Adipocyte (in vitro differentiated cells): ENCODE measurements at regions not wholly inside any gene's neighbourhood (a gene's known extent, or its start where the extent isn't known, plus 50 kb on each side); places are given as distances from the start of the nearest gene placed in this dataset.
"Not testable (repeated sequence)": the region's sequence is repeated elsewhere in the genome, so short reads cannot be mapped to it uniquely, and the experiment has no call there.

Experiments used
- DNase-seq: peaks from one replicate; pipeline ENCODE4 v3.0.0-alpha.2; 2015; ENCODE audit warnings: low read depth
- H3K27me3 ChIP-seq: replicated peaks from 2 replicates; pipeline ENCODE4 v1.7.0; 2013; ENCODE audit warnings: mild to moderate bottlenecking, low read length, moderate library complexity; ENCODE audit not compliant: control insufficient read depth, insufficient read depth
- H3K36me3 ChIP-seq: 2 replicates; pipeline ENCODE4 v1.7.0; 2013; ENCODE audit warnings: low read length, mild to moderate bottlenecking, moderate library complexity; ENCODE audit not compliant: control insufficient read depth, insufficient read depth, severe bottlenecking
- H3K4me1 ChIP-seq: 2 replicates; pipeline ENCODE4 v1.7.0; 2013; ENCODE audit warnings: mild to moderate bottlenecking, low read length, moderate library complexity; ENCODE audit not compliant: control insufficient read depth, insufficient read depth
- H3K4me3 ChIP-seq: 2 replicates; pipeline ENCODE4 v1.7.0; 2013; ENCODE audit warnings: mild to moderate bottlenecking, low read length, moderate library complexity
- H3K9ac ChIP-seq: 2 replicates; pipeline ENCODE4 v1.7.0; 2013; ENCODE audit warnings: mild to moderate bottlenecking, low read length, moderate library complexity
- H3K9me3 ChIP-seq: 2 replicates; pipeline ENCODE4 v1.7.0; 2013; ENCODE audit warnings: mild to moderate bottlenecking, low read length, moderate library complexity; ENCODE audit not compliant: control insufficient read depth

DNA sequence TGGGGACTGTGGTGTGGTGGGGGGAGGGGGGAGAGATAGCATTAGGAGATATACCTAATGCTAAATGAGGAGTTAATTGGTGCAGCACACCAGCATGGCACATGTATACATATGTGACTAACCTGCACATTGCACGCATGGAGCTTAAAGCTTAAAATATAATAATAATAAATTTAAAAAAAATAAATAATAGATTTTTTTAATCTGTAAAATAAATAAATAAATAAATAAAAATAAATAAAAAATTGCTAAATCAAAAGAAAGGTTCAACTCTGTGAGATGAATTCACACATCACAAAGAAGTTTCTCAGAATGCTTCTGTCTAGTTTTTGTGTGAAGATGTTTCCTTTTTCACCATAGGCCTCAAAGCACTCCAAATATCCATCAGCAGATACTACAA, 1793.7 kb downstream of the UQCRFS1 start:
- H3K4me1 ChIP-seq, H3K9ac ChIP-seq, H3K4me3 ChIP-seq, H3K27me3 ChIP-seq, DNase-seq, H3K36me3 ChIP-seq: not testable (repeated sequence)
- peaks cover 15% of the 10 kb centered on the region for H3K9me3 ChIP-seq

DNA sequence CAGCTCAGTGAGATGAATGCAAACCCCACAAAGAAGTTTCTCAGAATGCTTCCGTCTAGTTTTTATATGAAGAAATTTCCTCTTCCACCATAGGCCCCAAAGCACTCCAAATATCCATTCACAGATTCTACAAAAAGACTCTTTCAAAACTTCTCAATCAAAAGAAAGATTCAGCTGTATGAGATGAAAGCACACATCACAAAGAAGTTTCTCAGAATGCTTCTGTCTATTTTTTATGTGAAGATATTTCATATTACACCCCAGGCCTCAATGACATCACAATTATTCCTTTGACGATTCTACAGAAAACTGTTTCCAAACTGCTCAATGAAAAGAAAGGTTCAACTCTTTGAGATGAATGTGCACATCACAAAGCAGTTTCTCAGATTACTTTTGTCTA, 1819.4 kb downstream of the UQCRFS1 start:
- H3K4me3 ChIP-seq, result no peak overlapping the region
- no peaks in the 10 kb centered on the region for H3K36me3 ChIP-seq
- no peaks in the 10 kb centered on the region for H3K27me3 ChIP-seq
- DNase-seq, result no peak
- H3K9me3 ChIP-seq, result peaks cover 39% of the 10 kb centered on the region
- no peaks in the 10 kb centered on the region for H3K4me1 ChIP-seq
- no peak overlapping the region for H3K9ac ChIP-seq

DNA sequence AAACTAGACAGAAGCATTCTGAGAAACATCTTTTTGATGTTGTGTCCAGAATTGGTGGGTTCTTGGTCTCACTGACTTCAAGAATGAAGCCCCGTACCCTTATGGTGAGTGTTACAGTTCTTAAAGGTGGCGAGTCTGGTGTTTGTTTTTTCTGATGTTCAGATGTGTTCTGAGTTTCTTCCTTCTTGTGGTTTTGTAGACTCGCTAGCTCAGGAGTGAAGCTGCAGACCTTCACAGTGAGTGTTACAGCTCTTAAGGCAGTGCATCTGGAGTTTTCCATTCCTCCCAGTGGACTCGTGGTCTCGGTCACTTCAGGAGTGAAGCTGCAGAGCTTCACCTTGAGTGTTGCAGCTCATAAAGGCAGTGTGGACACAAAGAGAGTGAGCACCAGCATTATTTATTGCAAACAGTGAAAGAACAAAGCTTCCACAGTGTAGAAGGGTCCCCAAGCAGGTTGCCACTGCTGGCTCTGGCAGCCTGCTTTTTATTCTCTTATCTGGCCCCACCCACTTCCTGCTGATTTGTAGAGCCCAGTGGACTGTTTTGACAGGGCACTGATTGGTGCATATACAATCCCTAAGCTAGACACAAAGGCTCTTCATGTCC, 1820.8 kb downstream of the UQCRFS1 start:
- no peak overlapping the region for H3K4me3 ChIP-seq
- no peak overlapping the region for H3K9ac ChIP-seq
- H3K9me3 ChIP-seq, result peaks cover 50% of the 10 kb centered on the region
- H3K27me3 ChIP-seq, result no peaks in the 10 kb centered on the region
- H3K4me1 ChIP-seq, result no peaks in the 10 kb centered on the region
- H3K36me3 ChIP-seq, result no peaks in the 10 kb centered on the region
- DNase-seq, result no peak

DNA sequence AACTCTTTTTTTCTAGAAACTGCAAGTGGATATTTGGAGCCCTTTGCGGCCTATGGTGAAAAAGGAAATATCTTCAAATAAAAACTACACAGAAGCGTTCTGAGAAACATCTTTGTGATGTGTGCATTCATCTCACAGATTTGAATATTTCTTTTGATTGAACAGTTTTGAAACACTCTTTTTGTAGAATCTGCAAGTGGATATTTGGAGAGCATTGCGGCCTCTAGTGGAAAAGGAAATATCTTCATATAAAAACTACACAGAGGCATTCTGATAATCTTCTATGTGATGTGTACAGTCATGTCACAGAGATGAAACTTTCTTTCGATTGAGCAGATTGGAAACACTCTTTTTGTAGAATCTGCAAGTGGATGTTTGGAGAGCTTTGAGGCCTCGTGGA, 1833.6 kb downstream of the UQCRFS1 start:
- not testable (repeated sequence) for H3K4me1 ChIP-seq, H3K4me3 ChIP-seq

DNA sequence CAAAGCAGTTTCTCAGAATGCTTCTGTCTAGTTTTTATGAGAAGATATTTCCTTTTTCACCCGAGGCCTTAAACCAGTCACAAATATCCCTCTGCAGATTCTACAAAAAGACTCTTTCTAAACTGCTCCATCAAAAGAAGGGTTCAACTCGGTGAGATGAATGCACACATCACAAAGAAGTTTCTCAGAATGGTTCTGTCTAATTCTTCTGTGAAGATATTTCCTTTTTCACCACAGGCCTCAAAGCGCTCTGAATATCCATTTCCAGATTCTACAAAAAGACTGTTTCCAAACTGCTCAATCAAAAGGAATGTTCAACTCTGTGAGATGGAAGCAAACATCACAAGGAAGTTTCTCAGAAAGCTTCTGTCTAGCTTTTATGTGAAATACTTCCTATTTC, 1843.3 kb downstream of the UQCRFS1 start:
- not testable (repeated sequence) for H3K9ac ChIP-seq, H3K4me1 ChIP-seq, DNase-seq, H3K4me3 ChIP-seq, H3K27me3 ChIP-seq, H3K36me3 ChIP-seq
- H3K9me3 ChIP-seq, result peaks cover 57% of the 10 kb centered on the region

More for the DNA sequence above, 1833.6 kb downstream of the UQCRFS1 start:
- not testable (repeated sequence) for DNase-seq, H3K9ac ChIP-seq, H3K36me3 ChIP-seq, H3K27me3 ChIP-seq
- H3K9me3 ChIP-seq, result peaks cover 36% of the 10 kb centered on the region

DNA sequence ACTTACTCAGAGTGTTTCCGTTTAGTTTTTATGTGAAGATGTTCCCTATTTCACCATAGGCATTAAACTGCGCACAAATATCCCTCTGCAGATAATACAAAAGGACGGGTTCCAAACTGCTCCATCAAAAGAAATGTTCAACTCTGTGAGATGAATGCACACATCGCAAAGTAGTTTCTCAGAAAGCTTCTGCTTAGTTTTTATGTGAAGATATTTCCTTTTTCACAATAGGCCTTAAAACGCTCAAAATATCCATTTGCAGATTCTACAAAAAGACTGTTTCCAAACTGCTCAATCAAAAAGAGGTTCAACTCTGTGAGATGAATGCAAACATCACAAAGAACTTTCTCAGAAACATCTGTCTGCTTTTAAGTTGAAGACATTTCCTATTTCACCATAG, 1850.5 kb downstream of the UQCRFS1 start:
- not testable (repeated sequence) for H3K27me3 ChIP-seq, H3K4me1 ChIP-seq, H3K9ac ChIP-seq, H3K36me3 ChIP-seq, DNase-seq
- H3K9me3 ChIP-seq, result peaks cover 86% of the 10 kb centered on the region
- H3K4me3 ChIP-seq, result peak overlapping the region; percentile 11

DNA sequence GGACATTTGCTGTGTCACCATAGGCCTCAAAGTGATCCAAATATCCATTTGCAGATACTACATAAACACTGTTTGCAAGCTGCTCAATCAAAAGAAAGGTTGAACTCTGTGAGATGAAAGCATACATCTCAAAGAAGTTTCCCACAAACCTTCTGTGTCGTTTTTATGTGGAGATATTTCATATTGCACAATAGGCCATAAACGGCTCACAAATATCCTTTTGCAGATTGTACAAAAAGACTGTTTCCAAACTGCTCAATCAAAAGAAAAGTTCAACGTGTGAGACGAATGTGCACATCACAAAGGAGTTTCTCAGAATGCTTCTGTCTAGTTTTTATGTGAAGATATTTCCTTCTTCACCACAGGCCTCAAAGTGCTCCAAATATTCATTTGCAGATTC, 1857.4 kb downstream of the UQCRFS1 start:
- H3K9me3 ChIP-seq, result peaks cover 99% of the 10 kb centered on the region
- H3K4me1 ChIP-seq, H3K4me3 ChIP-seq, DNase-seq, H3K36me3 ChIP-seq, H3K27me3 ChIP-seq, H3K9ac ChIP-seq: not testable (repeated sequence)
